PC-9 (cell line): ENCODE measurements at regions not wholly inside any gene's neighbourhood (a gene's known extent, or its start where the extent isn't known, plus 50 kb on each side); places are given as distances from the start of the nearest gene placed in this dataset.

ENCODE experiments used
- BruUV-seq: library from RNA; stranded (reverse); fragments of 400-500 nt; replicated peaks from 2 replicates; lab custom pipeline; 2021; lab: Mats Ljungman, UMichigan
- CTCF ChIA-PET: fragments of 300-600 bp; sonication (Branson Sonifier 250); formaldehyde crosslinking; loops from one replicate; lab custom pipeline; 2022; ENCODE audit warnings: antibody characterized with exemption; lab: Charles Lee
- POLR2A ChIA-PET: fragments of 300-600 bp; sonication (Branson Sonifier 250); formaldehyde crosslinking; loops from one replicate; lab custom pipeline; 2022; ENCODE audit warnings: antibody characterized with exemption; ENCODE audit not compliant: unreplicated experiment; lab: Charles Lee
- DNase-seq, 2 experiments: peaks; one replicate each; pipeline versions ENCODE4 v3.0.0 to v3.0.0-alpha.2; 2015 to 2022; ENCODE audit warnings: mixed read lengths in 1 of 2
- H2AFZ ChIP-seq: fragments of 200-600 bp; sonication (generic); 2 replicates; pipeline ENCODE4 v1.8.1; 2017; ENCODE audit warnings: antibody characterized with exemption
- H3F3A ChIP-seq: fragments of 200-600 bp; sonication (generic); 2 replicates; pipeline ENCODE4 v1.8.1; 2017; ENCODE audit warnings: antibody characterized with exemption, mild to moderate bottlenecking, low read depth; ENCODE audit not compliant: insufficient read depth
- H3K27ac ChIP-seq: fragments of 200-600 bp; sonication (generic); 2 replicates; pipeline ENCODE4 v1.6.1; 2016; ENCODE audit warnings: mixed run types
- H3K27me3 ChIP-seq: fragments of 200-600 bp; sonication (generic); 2 replicates; pipeline ENCODE4 v1.6.1; 2016; ENCODE audit warnings: low read depth, mixed run types; ENCODE audit not compliant: insufficient read depth
- H3K36me3 ChIP-seq: fragments of 200-600 bp; sonication (generic); 2 replicates; pipeline ENCODE4 v1.6.1; 2016; ENCODE audit warnings: low read depth, mixed run types
- H3K4me1 ChIP-seq: fragments of 200-600 bp; sonication (generic); replicated peaks from 2 replicates; pipeline ENCODE4 v1.6.1; 2016; ENCODE audit warnings: mixed run types; ENCODE audit not compliant: insufficient read depth
- H3K4me2 ChIP-seq: fragments of 200-600 bp; sonication (generic); 2 replicates; pipeline ENCODE4 v1.6.1; 2017; ENCODE audit warnings: mixed run types
- H3K4me3 ChIP-seq: fragments of 200-600 bp; sonication (generic); 2 replicates; pipeline ENCODE4 v1.6.1; 2016; ENCODE audit warnings: mixed run types
- H3K79me2 ChIP-seq: fragments of 200-600 bp; sonication (generic); 2 replicates; pipeline ENCODE4 v1.6.1; 2017; ENCODE audit warnings: low read depth, mixed run types
- H3K9me2 ChIP-seq: fragments of 200-600 bp; sonication (generic); 2 replicates; pipeline ENCODE4 v1.8.1; 2017; ENCODE audit warnings: mild to moderate bottlenecking; ENCODE audit not compliant: insufficient read depth
- H3K9me3 ChIP-seq: fragments of 200-600 bp; sonication (generic); 2 replicates; pipeline ENCODE4 v1.8.1; 2016; ENCODE audit warnings: low read depth; ENCODE audit not compliant: insufficient read depth
- H4K20me1 ChIP-seq: fragments of 200-600 bp; sonication (generic); 2 replicates; pipeline ENCODE4 v1.8.1; 2017; ENCODE audit not compliant: insufficient read depth
- EZH2 ChIP-seq: fragments of 200-600 bp; sonication (generic); IDR thresholded peaks from 2 replicates; pipeline ENCODE4 v1.8.0; 2017; ENCODE audit warnings: antibody characterized with exemption, low read depth
- intact Hi-C: fragments of 100-400 bp; cut with micrococcal nuclease; formaldehyde crosslinking; loops from one replicate; pipeline ENCODE4 v1.10.0; 2022; ENCODE audit not compliant: unreplicated experiment
- TF ChIP-seq, protein P1 (sequence below): fragments of 200-600 bp; sonication (generic); conservative IDR thresholded peaks from 2 replicates; pipeline ENCODE4 v1.6.1; 2017; ENCODE audit warnings: mixed run types, antibody characterized with exemption, mild to moderate bottlenecking, moderate library complexity

DNA sequence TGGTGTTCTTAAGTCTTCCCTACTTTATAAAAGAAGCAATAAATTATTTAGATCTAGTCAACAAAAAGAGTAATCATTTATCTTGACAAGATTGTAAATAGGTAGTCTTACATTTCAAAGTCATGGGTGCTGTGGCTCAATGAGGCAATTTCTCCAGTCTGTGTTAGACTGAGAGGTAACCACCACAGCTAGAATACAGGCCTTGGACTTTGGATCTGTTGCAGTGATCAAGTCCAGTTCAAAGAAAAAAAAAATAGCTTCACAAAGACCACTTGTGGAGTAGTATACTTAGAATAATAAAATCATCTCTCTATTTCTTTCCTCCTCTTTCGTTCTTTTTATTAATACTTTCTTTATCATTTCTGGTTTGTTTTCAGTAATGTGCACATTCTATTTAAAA lies 93.1 kb upstream of the FSIP2 start:
- no TSS peak for BruUV-seq

DNA sequence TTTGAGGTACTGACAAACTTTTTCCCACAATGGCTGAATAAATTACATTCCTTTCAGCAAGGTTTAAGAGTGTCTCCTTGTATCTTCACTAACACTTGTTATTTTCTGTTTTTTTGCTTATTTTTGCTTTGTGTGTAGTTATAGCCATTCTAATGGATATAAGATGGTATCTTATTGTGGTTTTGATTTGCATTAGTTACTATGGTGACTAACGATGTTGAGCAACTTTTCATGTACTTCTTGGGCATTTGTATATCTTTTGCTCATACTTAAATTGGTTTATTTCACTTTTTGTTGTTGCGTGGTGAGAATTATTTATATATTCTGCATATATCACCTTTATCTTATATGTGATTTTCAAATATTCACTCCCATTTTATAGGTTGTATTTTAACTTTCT lies 79.9 kb upstream of the FSIP2 start:
- no peak for DNase-seq
- POLR2A ChIA-PET: no interaction called here

More for the DNA sequence above, 93.1 kb upstream of the FSIP2 start:
- Histone ChIP-seq H3K4me3 (no peak overlapping the region), H3K27me3 (no peaks in the 10 kb centered on the region), H3F3A (no peaks in the 10 kb centered on the region), H3K36me3 (no peaks in the 10 kb centered on the region), H3K79me2 (no peaks in the 10 kb centered on the region), H3K4me2 (no peak overlapping the region), H4K20me1 (no peaks in the 10 kb centered on the region), H3K4me1 (no peaks in the 10 kb centered on the region), H3K9me2 (no peaks in the 10 kb centered on the region), H3K9me3 (no peaks in the 10 kb centered on the region), H3K27ac (no peak overlapping the region), H2AFZ (no peak overlapping the region)
- ChIA-PET CTCF (no interaction called here), POLR2A (no interaction called here)
- no peak for TF ChIP-seq EZH2
- TF ChIP-seq, protein P1, sequence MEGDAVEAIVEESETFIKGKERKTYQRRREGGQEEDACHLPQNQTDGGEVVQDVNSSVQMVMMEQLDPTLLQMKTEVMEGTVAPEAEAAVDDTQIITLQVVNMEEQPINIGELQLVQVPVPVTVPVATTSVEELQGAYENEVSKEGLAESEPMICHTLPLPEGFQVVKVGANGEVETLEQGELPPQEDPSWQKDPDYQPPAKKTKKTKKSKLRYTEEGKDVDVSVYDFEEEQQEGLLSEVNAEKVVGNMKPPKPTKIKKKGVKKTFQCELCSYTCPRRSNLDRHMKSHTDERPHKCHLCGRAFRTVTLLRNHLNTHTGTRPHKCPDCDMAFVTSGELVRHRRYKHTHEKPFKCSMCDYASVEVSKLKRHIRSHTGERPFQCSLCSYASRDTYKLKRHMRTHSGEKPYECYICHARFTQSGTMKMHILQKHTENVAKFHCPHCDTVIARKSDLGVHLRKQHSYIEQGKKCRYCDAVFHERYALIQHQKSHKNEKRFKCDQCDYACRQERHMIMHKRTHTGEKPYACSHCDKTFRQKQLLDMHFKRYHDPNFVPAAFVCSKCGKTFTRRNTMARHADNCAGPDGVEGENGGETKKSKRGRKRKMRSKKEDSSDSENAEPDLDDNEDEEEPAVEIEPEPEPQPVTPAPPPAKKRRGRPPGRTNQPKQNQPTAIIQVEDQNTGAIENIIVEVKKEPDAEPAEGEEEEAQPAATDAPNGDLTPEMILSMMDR: no peak
- intact Hi-C loops: no loop called here
- no peak for DNase-seq

DNA sequence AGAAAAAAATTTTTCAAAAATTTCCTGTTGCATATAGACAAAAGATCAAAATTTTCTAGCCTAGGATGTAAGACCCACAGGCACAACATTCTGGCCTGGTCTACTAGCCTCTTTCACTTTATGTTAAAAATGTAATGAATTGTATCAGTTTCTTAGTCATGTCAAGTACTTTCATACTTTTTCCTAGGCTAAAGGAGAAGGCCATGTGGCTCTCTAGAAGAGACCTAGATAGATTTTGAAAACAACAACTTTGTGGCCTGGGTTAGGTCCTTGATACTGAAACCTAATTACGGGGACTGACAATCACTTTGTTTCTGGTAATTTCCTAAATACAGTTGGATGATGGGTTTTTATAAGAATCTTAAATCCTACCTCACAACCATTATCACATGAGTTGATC lies 74.8 kb upstream of the FSIP2 start:
- no peaks in the 10 kb centered on the region for H4K20me1 ChIP-seq
- H3K4me3 ChIP-seq: no peak overlapping the region
- TF ChIP-seq, protein P1: no peak
- TF ChIP-seq EZH2: no peak
- no peaks in the 10 kb centered on the region for H3K79me2 ChIP-seq
- no peak overlapping the region for H3K27ac ChIP-seq
- H3K36me3 ChIP-seq: no peaks in the 10 kb centered on the region
- no TSS peak for BruUV-seq
- H3K4me1 ChIP-seq: no peaks in the 10 kb centered on the region
- no peaks in the 10 kb centered on the region for H3K9me2 ChIP-seq
- no peak for DNase-seq
- H2AFZ ChIP-seq: no peak overlapping the region
- no peaks in the 10 kb centered on the region for H3F3A ChIP-seq
- intact Hi-C loops: no loop called here
- ChIA-PET CTCF (no interaction called here), POLR2A (no interaction called here)
- no peaks in the 10 kb centered on the region for H3K27me3 ChIP-seq
- H3K9me3 ChIP-seq: no peaks in the 10 kb centered on the region
- no peak overlapping the region for H3K4me2 ChIP-seq

More for the DNA sequence above, 79.9 kb upstream of the FSIP2 start:
- Histone ChIP-seq H3K9me2 (no peaks in the 10 kb centered on the region), H2AFZ (no peak overlapping the region), H3K4me2 (no peak overlapping the region), H3K4me3 (no peak overlapping the region), H3K27ac (no peak overlapping the region), H3K4me1 (no peaks in the 10 kb centered on the region), H4K20me1 (no peaks in the 10 kb centered on the region), H3K27me3 (no peaks in the 10 kb centered on the region), H3K79me2 (no peaks in the 10 kb centered on the region), H3K36me3 (no peaks in the 10 kb centered on the region), H3K9me3 (no peaks in the 10 kb centered on the region), H3F3A (no peaks in the 10 kb centered on the region)
- TF ChIP-seq, protein P1: no peak
- TF ChIP-seq EZH2: no peak
- intact Hi-C loops: no loop called here
- CTCF ChIA-PET: no interaction called here
- BruUV-seq: no TSS peak
